H1 (cell line): ENCODE measurements at regions not wholly inside any gene's neighbourhood (a gene's known extent, or its start where the extent isn't known, plus 50 kb on each side); places are given as distances from the start of the nearest gene placed in this dataset.

ENCODE experiments used
- CREB1 ChIP-seq: IDR thresholded peaks from 2 replicates; pipeline ENCODE4 v1.6.1; 2012; ENCODE audit warnings: inconsistent platforms
- EP300 ChIP-seq, 2 experiments: IDR thresholded peaks; 1 replicate in 1 of 2; 2 replicates in 1 of 2; pipeline ENCODE4 v1.6.1; 2011 to 2012; ENCODE audit warnings: low read depth in 2 of 2, low read length in 2 of 2, mild to moderate bottlenecking in 2 of 2, borderline replicate concordance in 1 of 2, inconsistent platforms in 1 of 2, moderate library complexity in 1 of 2
- JUND ChIP-seq: IDR thresholded peaks from 2 replicates; pipeline ENCODE4 v1.6.1; 2011; ENCODE audit warnings: mild to moderate bottlenecking, improper control_type of control experiment, low read length
- KDM5A ChIP-seq: fragments of 200-600 bp; IDR thresholded peaks from 2 replicates; pipeline ENCODE4 v1.7.1; 2012; ENCODE audit warnings: mild to moderate bottlenecking, low read length, inconsistent platforms, mixed read lengths
- PHF8 ChIP-seq: fragments of 200-600 bp; sonication (generic); conservative IDR thresholded peaks from 2 replicates; pipeline ENCODE4 v1.7.1; 2012; ENCODE audit warnings: low read depth, mild to moderate bottlenecking, inconsistent platforms, low read length, moderate library complexity
- RFX5 ChIP-seq: IDR thresholded peaks from 2 replicates; pipeline ENCODE4 v1.6.1; 2011; ENCODE audit warnings: low read depth, low read length, improper control_type of control experiment, borderline replicate concordance
- SP2 ChIP-seq: IDR thresholded peaks from 2 replicates; pipeline ENCODE4 v1.6.1; 2012; ENCODE audit warnings: mild to moderate bottlenecking, low read length, inconsistent platforms
- ZNF274 ChIP-seq: IDR thresholded peaks from 2 replicates; pipeline ENCODE4 v1.7.0; 2012; ENCODE audit warnings: low read length, borderline replicate concordance; ENCODE audit errors: extremely low read depth
- TF ChIP-seq, protein P1 (sequence below): IDR thresholded peaks from 2 replicates; pipeline ENCODE4 v1.6.1; 2011; ENCODE audit warnings: low read depth, mild to moderate bottlenecking, low read length; ENCODE audit not compliant: insufficient read depth
- TF ChIP-seq, protein P2 (sequence below), 3 experiments: IDR thresholded peaks; 1 replicate in 2 of 3; 2 replicates in 1 of 3; pipeline versions ENCODE4 v1.5.1 to v1.6.1; 2011; ENCODE audit warnings: low read length in 3 of 3, mild to moderate bottlenecking in 3 of 3, inconsistent platforms in 2 of 3, low read depth in 1 of 3, moderate library complexity in 1 of 3; ENCODE audit not compliant: insufficient read depth in 1 of 3; ENCODE audit errors: control extremely low read depth in 1 of 3
- TF ChIP-seq, protein P3 (sequence below): IDR thresholded peaks from 2 replicates; pipeline ENCODE4 v1.6.1; 2012; ENCODE audit warnings: low read length, inconsistent platforms

DNA sequence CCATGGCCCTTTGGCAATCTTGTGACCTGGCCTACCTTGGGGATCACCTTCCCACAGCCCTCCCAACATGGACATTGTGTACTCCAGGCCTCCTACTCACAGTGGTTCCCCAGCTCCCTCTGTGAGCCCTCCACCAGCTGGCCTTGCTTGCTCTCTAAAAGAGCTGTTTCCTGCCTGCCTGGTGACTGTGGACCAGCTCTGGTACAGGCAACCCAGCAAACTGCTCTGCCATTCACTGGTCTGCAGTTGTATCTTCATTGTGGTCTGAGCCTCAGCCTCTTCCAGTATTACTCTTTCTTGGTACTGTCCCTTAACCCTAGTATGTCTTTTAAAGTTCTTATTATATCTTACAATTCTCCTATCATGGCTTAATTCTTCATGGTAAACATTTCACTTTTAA, 236.2 kb downstream of the KTN1 start:
- TF ChIP-seq PHF8 = no peak
- TF ChIP-seq, protein P1, sequence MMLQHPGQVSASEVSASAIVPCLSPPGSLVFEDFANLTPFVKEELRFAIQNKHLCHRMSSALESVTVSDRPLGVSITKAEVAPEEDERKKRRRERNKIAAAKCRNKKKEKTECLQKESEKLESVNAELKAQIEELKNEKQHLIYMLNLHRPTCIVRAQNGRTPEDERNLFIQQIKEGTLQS = no peak
- no peak for TF ChIP-seq JUND
- TF ChIP-seq EP300 (IDR thresholded peaks at IDR 0.05; ENCODE audit: borderline replicate concordance in 1 of 2, low read depth in 2 of 2, low read length in 2 of 2) = no peak
- TF ChIP-seq RFX5 = no peak
- TF ChIP-seq, protein P2, sequence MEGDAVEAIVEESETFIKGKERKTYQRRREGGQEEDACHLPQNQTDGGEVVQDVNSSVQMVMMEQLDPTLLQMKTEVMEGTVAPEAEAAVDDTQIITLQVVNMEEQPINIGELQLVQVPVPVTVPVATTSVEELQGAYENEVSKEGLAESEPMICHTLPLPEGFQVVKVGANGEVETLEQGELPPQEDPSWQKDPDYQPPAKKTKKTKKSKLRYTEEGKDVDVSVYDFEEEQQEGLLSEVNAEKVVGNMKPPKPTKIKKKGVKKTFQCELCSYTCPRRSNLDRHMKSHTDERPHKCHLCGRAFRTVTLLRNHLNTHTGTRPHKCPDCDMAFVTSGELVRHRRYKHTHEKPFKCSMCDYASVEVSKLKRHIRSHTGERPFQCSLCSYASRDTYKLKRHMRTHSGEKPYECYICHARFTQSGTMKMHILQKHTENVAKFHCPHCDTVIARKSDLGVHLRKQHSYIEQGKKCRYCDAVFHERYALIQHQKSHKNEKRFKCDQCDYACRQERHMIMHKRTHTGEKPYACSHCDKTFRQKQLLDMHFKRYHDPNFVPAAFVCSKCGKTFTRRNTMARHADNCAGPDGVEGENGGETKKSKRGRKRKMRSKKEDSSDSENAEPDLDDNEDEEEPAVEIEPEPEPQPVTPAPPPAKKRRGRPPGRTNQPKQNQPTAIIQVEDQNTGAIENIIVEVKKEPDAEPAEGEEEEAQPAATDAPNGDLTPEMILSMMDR (IDR thresholded peaks at IDR 0.05; ENCODE audit: control extremely low read depth in 1 of 3, insufficient read depth in 1 of 3, low read depth in 1 of 3, low read length in 3 of 3) = no peak
- TF ChIP-seq, protein P3, sequence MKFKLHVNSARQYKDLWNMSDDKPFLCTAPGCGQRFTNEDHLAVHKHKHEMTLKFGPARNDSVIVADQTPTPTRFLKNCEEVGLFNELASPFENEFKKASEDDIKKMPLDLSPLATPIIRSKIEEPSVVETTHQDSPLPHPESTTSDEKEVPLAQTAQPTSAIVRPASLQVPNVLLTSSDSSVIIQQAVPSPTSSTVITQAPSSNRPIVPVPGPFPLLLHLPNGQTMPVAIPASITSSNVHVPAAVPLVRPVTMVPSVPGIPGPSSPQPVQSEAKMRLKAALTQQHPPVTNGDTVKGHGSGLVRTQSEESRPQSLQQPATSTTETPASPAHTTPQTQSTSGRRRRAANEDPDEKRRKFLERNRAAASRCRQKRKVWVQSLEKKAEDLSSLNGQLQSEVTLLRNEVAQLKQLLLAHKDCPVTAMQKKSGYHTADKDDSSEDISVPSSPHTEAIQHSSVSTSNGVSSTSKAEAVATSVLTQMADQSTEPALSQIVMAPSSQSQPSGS = no peak
- TF ChIP-seq ZNF274 = no peak
- TF ChIP-seq SP2 = no peak
- no peak for TF ChIP-seq KDM5A
- TF ChIP-seq CREB1 = no peak
